HG03469 (cell line): ENCODE measurements at regions not wholly inside any gene's neighbourhood (a gene's known extent, or its start where the extent isn't known, plus 50 kb on each side); places are given as distances from the start of the nearest gene placed in this dataset.
"Not testable (repeated sequence)": the region's sequence is repeated elsewhere in the genome, so short reads cannot be mapped to it uniquely, and the experiment has no call there.

ENCODE experiments used
- ATAC-seq: cut with Tn5 transposase; IDR thresholded peaks from one replicate; pipeline ENCODE4 v1.9.1; 2021; ENCODE audit warnings: mild to moderate bottlenecking, moderate library complexity, moderate number of reproducible peaks; ENCODE audit not compliant: unreplicated experiment

GRCh38 chr9:41367301-41367700 lies 178.2 kb upstream of the ZNG1F start:
- ATAC-seq = not testable (repeated sequence)

DNA sequence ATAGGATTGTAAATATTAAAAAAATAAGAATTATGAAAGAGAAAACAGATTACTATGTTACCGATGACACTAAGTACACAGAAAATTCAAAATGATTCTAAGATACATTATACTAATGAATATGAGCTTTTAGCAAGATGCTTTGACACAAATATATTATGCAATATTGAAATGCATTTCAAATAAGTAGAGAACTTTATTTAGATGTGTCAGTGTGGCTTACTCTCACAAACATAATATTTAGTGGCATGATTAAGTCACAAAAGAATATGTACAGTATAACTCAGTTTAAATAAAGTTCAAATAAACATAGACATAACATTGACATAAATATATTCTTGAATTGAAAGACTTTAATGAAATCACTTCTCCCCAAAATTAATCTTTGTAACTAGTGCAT lies 172.7 kb upstream of the ZNG1F start:
- not testable (repeated sequence) for ATAC-seq

GRCh38 chr9:41359116-41359515 lies 170.0 kb upstream of the ZNG1F start:
- ATAC-seq = not testable (repeated sequence)

DNA sequence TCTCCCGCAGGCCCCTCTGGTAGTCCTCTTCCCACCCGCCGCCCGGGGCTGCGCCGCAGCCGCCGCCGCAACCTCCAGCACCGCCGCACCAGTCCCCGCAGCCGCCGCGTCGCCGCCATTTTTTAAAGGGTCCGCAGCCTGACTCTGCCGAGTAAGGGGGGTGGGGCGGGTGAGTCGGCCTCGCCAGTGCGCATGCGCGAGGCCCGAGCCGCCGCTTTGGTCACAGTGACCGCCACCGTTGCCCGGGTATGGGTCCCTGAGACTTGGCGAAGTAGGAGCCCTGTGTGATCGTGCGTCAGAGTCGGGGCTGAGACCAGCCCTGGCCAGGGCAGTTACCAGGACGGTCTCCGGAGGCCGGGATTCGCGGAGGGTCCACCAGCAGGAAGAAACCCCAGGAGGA lies 169.6 kb upstream of the ZNG1F start:
- ATAC-seq = not testable (repeated sequence)

- not testable (repeated sequence) for ATAC-seq
Observed at GRCh38 chr9:41357918-41358404, 168.8 kb upstream of the ZNG1F start.

- ATAC-seq = not testable (repeated sequence)
Observed at GRCh38 chr9:41357350-41357748, 168.2 kb upstream of the ZNG1F start.

GRCh38 chr9:41356588-41357349 lies 167.7 kb upstream of the ZNG1F start:
- ATAC-seq = not testable (repeated sequence)

GRCh38 chr9:41355712-41356450 lies 166.8 kb upstream of the ZNG1F start:
- not testable (repeated sequence) for ATAC-seq

DNA sequence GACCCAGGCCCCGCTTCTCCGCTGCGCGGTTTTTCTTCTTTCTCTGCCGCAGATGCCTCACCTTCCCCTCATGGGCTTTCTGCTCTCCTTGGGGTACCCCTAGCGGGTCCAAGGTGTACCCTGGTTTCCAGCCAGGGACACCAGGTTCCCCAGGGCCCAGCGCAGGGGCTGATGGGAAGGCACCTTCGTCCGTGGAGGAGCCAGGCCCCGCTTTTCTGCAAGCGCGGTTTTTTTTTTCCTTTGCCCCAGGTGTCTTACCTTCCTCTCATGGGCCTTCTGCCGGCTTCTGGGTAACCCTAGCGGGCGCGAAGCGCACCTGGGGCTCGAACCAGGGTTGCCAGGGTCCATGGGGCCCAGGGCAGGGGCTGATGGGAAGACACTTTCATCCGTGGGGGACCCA lies 165.9 kb upstream of the ZNG1F start:
- ATAC-seq = not testable (repeated sequence)

GRCh38 chr9:41354060-41354934 lies 165.2 kb upstream of the ZNG1F start:
- not testable (repeated sequence) for ATAC-seq

GRCh38 chr9:41353026-41353425 lies 163.9 kb upstream of the ZNG1F start:
- ATAC-seq = not testable (repeated sequence)

DNA sequence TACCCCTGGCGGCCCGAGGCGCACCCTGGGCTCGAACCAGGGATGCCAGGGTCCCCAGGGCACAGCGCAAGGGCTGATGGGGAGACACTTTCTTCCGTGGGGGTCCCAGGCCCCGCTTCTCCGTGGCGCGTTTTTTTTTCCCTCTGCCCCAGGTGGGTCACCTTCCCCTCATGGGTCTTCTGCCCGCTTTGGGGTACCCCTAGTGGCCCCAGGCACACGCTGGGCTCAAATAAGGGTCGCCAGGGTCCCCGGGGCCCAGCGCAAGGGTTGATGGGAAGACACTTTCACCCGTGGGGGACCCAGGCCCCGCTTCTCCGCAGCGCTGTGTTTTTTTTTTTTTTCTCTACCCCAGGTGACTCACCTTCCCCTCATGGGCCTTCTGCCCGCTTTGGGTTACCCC lies 163.3 kb upstream of the ZNG1F start:
- ATAC-seq = not testable (repeated sequence)

DNA sequence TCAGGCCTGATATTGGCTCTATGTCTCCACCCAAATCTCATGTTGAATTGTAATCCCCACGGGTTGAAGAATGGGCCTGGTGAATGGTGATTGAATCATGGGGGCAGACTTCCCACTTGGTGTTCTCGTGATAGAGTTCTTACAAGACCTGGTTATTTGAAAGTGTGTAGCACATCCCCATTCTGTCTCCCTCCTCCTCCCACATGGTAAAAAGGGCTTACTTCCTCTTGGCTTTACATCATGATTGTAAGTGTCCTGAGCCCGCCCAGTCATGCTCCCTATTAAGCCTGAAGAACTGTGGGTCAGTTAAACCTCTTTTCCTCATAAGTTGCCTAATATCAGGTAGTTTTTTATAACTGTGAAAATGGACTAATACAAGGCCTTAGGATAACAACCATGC lies 158.8 kb upstream of the ZNG1F start:
- not testable (repeated sequence) for ATAC-seq

DNA sequence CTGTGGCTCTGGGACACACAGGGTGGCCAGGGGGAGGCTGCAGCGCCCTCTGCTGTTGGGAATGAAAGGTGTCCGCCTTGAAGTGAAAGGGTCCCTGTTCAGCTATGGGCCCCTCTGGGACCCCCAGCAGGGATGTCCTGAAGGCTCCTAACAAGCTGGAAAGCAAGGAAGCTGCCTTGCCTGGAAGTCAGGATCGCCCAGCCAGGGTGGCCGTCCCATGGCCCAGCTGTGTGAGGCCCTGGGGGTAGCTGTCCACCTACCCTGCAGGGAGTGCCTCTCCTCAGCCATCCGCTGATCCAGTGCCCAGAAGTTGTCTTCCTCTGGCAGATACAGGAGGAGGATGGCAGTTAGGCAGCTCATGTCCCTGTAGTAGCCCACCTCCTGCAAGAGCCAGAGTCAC lies 143.4 kb upstream of the ZNG1F start:
- not testable (repeated sequence) for ATAC-seq

- ATAC-seq = not testable (repeated sequence)
Observed at GRCh38 chr9:41321277-41321676, 132.2 kb upstream of the ZNG1F start.

- ATAC-seq = not testable (repeated sequence)
Observed at GRCh38 chr9:41308953-41309352, 119.8 kb upstream of the ZNG1F start.

DNA sequence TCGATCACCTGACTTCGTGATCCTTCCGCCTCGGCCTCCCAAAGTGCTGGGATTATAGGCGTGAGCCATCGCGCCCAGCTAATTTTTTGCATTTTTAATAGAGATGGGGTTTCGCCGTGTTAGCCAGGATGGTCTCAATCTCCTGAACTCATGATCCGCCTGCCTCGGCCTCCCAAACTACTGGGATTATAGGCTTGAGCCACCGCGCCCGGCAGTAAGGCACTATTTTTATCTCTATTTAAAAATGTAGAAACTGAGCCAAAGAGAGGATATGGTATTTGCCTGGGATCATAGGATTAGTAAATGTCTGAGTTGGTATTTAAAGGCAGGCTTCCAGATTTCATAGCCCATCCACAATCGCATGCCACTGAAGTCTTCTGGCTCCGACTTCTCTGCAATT lies 96.6 kb upstream of the ZNG1F start:
- not testable (repeated sequence) for ATAC-seq

- not testable (repeated sequence) for ATAC-seq
Observed at GRCh38 chr9:41280299-41281238, 91.5 kb upstream of the ZNG1F start.

GRCh38 chr9:41279437-41279836 lies 90.3 kb upstream of the ZNG1F start:
- ATAC-seq = not testable (repeated sequence)

DNA sequence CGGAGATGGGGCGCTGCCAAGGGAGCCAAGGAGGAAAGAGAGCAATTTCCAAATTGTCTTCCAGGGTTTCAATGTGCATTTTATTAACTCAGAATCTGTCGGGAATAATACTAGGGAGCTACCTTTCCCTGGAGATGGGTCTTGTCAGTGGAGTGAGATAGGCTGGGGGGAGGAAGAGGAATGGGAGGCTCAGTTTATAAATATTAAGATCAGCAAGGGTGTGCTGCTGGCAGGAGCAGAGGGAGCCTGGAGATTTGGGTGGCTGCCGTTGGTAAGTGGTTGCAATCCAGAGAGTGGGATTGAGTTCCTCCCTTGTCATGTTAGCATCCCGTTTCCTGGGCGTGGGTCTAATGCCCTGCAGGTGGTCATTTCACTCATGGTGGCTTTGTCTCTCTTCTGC lies 89.9 kb upstream of the ZNG1F start:
- ATAC-seq = not testable (repeated sequence)
